IMR-90 (cell line): ENCODE measurements at regions not wholly inside any gene's neighbourhood (a gene's known extent, or its start where the extent isn't known, plus 50 kb on each side); places are given as distances from the start of the nearest gene placed in this dataset.

ENCODE experiments used
- BHLHE40 ChIP-seq: fragments of 150-350 bp; IDR thresholded peaks from 2 replicates; pipeline ENCODE4 v1.6.1; 2016; ENCODE audit warnings: mild to moderate bottlenecking, low read depth, low read length
- CTCF ChIP-seq: conservative IDR thresholded peaks from 2 replicates; pipeline ENCODE4 v1.5.1; 2012; ENCODE audit warnings: mild to moderate bottlenecking, low read depth, low read length, improper control_type of control experiment
- POLR2A ChIP-seq: IDR thresholded peaks from 2 replicates; pipeline ENCODE4 v1.6.1; 2012; ENCODE audit warnings: mild to moderate bottlenecking, low read depth, low read length
- USF2 ChIP-seq: fragments of 150-350 bp; IDR thresholded peaks from 2 replicates; pipeline ENCODE4 v1.6.1; 2017; ENCODE audit warnings: mild to moderate bottlenecking, antibody characterized with exemption, low read length, low read depth

- TF ChIP-seq CTCF: no peak
- no peak for TF ChIP-seq USF2
- TF ChIP-seq POLR2A: no peak
- no peak for TF ChIP-seq BHLHE40
Observed at GRCh38 chr3:28986922-28987321, 293.9 kb upstream of the RBMS3 start.
